Body of pancreas (tissue), 4 donors: ENCODE measurements at regions not wholly inside any gene's neighbourhood (a gene's known extent, or its start where the extent isn't known, plus 50 kb on each side); places are given as distances from the start of the nearest gene placed in this dataset.

ENCODE experiments used
- POLR2A ChIP-seq, 3 donors: fragments of 450-650 bp; IDR thresholded peaks; one replicate each; pipeline ENCODE4 v1.6.1; 2016; ENCODE audit warnings: antibody characterized with exemption in 3 of 3, mild to moderate bottlenecking in 2 of 3
- TF ChIP-seq, protein P1 (sequence below), 7 experiments: fragments of 450-650 bp in 4 of 7; fragments of 200-600 bp in 3 of 7; sonication (generic) in 3 of 7; IDR thresholded peaks; one replicate each; pipeline ENCODE4 v1.5.1; 2016 to 2019; ENCODE audit warnings: antibody characterized with exemption in 7 of 7

DNA sequence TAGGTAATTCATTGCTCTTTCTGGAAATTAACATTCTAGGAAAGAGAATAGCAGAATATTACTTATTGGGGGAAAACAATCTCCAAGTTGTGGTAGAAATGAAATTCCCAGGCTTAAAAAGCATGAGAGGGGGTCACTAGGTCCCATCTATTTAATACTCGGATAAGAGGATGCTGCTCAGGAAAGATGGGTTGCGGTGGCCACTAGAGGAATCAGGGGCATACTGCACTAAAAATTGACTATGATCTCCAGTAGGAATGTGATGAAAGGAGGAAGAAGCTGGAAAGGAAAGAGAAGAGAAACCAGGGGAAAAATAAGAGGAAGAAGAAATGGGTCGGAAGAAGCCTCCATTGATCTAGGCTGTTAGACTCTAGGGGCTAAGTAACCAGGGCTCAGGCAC, 192.8 kb downstream of the GPAM start:
- TF ChIP-seq, protein P1, sequence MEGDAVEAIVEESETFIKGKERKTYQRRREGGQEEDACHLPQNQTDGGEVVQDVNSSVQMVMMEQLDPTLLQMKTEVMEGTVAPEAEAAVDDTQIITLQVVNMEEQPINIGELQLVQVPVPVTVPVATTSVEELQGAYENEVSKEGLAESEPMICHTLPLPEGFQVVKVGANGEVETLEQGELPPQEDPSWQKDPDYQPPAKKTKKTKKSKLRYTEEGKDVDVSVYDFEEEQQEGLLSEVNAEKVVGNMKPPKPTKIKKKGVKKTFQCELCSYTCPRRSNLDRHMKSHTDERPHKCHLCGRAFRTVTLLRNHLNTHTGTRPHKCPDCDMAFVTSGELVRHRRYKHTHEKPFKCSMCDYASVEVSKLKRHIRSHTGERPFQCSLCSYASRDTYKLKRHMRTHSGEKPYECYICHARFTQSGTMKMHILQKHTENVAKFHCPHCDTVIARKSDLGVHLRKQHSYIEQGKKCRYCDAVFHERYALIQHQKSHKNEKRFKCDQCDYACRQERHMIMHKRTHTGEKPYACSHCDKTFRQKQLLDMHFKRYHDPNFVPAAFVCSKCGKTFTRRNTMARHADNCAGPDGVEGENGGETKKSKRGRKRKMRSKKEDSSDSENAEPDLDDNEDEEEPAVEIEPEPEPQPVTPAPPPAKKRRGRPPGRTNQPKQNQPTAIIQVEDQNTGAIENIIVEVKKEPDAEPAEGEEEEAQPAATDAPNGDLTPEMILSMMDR (IDR thresholded peaks at IDR 0.05): no peak
- TF ChIP-seq POLR2A (IDR thresholded peaks at IDR 0.05): no peak
